ENCODE measurements at regions not wholly inside any gene's neighbourhood (a gene's known extent, or its start where the extent isn't known, plus 50 kb on each side); places are given as distances from the start of the nearest gene placed in this dataset.

GRCh38 chr18:986051-986450, 81.4 kb downstream of the ADCYAP1 start:
- TF ChIP-seq ESRRG (CRISPR knock-in tag; IDR thresholded peaks at IDR 0.05), result no peak
- no peak for TF ChIP-seq ZFP30 (CRISPR knock-in tag; IDR thresholded peaks at IDR 0.05)
- TF ChIP-seq, protein P1, sequence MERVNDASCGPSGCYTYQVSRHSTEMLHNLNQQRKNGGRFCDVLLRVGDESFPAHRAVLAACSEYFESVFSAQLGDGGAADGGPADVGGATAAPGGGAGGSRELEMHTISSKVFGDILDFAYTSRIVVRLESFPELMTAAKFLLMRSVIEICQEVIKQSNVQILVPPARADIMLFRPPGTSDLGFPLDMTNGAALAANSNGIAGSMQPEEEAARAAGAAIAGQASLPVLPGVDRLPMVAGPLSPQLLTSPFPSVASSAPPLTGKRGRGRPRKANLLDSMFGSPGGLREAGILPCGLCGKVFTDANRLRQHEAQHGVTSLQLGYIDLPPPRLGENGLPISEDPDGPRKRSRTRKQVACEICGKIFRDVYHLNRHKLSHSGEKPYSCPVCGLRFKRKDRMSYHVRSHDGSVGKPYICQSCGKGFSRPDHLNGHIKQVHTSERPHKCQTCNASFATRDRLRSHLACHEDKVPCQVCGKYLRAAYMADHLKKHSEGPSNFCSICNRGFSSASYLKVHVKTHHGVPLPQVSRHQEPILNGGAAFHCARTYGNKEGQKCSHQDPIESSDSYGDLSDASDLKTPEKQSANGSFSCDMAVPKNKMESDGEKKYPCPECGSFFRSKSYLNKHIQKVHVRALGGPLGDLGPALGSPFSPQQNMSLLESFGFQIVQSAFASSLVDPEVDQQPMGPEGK (CRISPR knock-in tag; IDR thresholded peaks at IDR 0.05; ENCODE audit: borderline replicate concordance), result no peak
- TF ChIP-seq ZFP3 (CRISPR knock-in tag; IDR thresholded peaks at IDR 0.05), result no peak
- TF ChIP-seq ISL1 (CRISPR knock-in tag; IDR thresholded peaks at IDR 0.05), result no peak
- no peak for TF ChIP-seq OSR1 (CRISPR knock-in tag; IDR thresholded peaks at IDR 0.05)
- TF ChIP-seq CSRNP3 (CRISPR knock-in tag; IDR thresholded peaks at IDR 0.05), result no peak
- ATAC-seq, result no peak

GRCh38 chr18:986552-986951, 81.9 kb downstream of the ADCYAP1 start:
- no peak for ATAC-seq
- TF ChIP-seq TSHZ2 (CRISPR knock-in tag; IDR thresholded peaks at IDR 0.05) (no peak), ZNF8 (CRISPR knock-in tag; IDR thresholded peaks at IDR 0.05) (no peak), TCF4 (CRISPR knock-in tag; IDR thresholded peaks at IDR 0.05; ENCODE audit: borderline replicate concordance) (no peak), RARB (CRISPR knock-in tag; IDR thresholded peaks at IDR 0.05) (no peak), CSDC2 (CRISPR knock-in tag; IDR thresholded peaks at IDR 0.05) (no peak), SNAI2 (CRISPR knock-in tag; IDR thresholded peaks at IDR 0.05) (no peak), BACH2 (CRISPR knock-in tag; IDR thresholded peaks at IDR 0.05; ENCODE audit: borderline replicate concordance) (no peak), ZNF70 (CRISPR knock-in tag; IDR thresholded peaks at IDR 0.05) (no peak), PPARA (CRISPR knock-in tag; IDR thresholded peaks at IDR 0.05; ENCODE audit: borderline replicate concordance) (no peak), OSR1 (CRISPR knock-in tag; IDR thresholded peaks at IDR 0.05) (no peak), ZFP3 (CRISPR knock-in tag; IDR thresholded peaks at IDR 0.05) (no peak), ZC3H10 (CRISPR knock-in tag; IDR thresholded peaks at IDR 0.05) (no peak), ZNF565 (CRISPR knock-in tag; conservative IDR thresholded peaks at IDR 0.05; ENCODE audit: low read depth) (no peak)
- TF ChIP-seq, protein P2, sequence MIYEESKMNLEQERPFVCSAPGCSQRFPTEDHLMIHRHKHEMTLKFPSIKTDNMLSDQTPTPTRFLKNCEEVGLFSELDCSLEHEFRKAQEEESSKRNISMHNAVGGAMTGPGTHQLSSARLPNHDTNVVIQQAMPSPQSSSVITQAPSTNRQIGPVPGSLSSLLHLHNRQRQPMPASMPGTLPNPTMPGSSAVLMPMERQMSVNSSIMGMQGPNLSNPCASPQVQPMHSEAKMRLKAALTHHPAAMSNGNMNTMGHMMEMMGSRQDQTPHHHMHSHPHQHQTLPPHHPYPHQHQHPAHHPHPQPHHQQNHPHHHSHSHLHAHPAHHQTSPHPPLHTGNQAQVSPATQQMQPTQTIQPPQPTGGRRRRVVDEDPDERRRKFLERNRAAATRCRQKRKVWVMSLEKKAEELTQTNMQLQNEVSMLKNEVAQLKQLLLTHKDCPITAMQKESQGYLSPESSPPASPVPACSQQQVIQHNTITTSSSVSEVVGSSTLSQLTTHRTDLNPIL (CRISPR knock-in tag; IDR thresholded peaks at IDR 0.05; ENCODE audit: low read depth), result no peak
- TF ChIP-seq, protein P1 (CRISPR knock-in tag; IDR thresholded peaks at IDR 0.05; ENCODE audit: borderline replicate concordance), result no peak
- TF ChIP-seq, protein P3, sequence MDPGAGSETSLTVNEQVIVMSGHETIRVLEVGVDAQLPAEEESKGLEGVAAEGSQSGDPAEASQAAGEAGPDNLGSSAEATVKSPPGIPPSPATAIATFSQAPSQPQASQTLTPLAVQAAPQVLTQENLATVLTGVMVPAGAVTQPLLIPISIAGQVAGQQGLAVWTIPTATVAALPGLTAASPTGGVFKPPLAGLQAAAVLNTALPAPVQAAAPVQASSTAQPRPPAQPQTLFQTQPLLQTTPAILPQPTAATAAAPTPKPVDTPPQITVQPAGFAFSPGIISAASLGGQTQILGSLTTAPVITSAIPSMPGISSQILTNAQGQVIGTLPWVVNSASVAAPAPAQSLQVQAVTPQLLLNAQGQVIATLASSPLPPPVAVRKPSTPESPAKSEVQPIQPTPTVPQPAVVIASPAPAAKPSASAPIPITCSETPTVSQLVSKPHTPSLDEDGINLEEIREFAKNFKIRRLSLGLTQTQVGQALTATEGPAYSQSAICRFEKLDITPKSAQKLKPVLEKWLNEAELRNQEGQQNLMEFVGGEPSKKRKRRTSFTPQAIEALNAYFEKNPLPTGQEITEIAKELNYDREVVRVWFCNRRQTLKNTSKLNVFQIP (CRISPR knock-in tag; IDR thresholded peaks at IDR 0.05; ENCODE audit: borderline replicate concordance, low read depth), result no peak

Measured in SK-N-SH treated with all-trans-retinoic acid at 6 μM for 48 hours (cell line).